ENCODE measurements at regions not wholly inside any gene's neighbourhood (a gene's known extent, or its start where the extent isn't known, plus 50 kb on each side); places are given as distances from the start of the nearest gene placed in this dataset.
A peak's percentile ranks its signal among the peaks of the same experiment; 100 is the strongest.

DNA sequence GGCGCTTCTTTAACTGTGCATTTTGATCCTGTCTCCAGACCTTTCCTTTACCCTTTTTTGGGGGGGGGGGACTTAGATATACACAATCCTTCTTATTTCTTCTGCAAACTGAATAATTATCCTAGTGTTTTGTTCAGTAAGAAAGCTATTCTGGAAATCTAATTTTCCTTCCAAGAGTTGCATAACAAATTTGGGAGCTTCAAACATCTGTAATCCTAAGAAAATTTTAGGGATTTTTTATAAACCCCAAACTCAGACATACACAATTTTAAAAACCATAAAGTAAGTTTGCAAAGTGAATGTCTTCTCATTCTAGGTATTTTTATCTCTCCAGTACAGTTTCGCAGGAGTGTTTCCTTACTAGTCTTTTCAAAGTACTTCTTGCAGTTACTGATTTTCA is 182.7 kb upstream of the E2F7 start:
- TF ChIP-seq GATA2 (IDR thresholded peaks at IDR 0.05; ENCODE audit: low read depth, low read length) = no peak
- TF ChIP-seq GATA3 (IDR thresholded peaks at IDR 0.05; ENCODE audit: low read depth, low read length) = no peak

DNA sequence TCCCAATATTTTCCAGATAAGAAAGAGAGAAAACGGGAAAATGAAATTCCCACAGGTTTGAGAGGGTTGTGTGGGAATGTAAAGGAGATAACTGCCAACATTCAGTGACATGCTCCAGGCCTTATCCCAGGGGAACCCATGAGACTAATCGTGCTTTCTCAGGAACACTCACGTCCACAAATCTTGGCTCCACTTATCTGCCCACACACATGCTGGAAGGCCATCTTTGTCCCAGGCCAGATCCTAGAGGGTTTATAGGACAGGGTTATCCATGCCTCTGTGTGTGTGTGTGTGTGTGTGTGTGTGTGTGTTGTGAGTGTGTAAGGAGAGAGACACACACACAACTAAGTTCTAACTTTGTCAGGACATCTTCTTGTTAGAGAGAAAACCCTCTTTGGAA is 182.2 kb upstream of the E2F7 start:
- TF ChIP-seq GATA3 (IDR thresholded peaks at IDR 0.05; ENCODE audit: low read depth, low read length) = no peak
- TF ChIP-seq GATA2 (IDR thresholded peaks at IDR 0.05; ENCODE audit: low read depth, low read length) = no peak

DNA sequence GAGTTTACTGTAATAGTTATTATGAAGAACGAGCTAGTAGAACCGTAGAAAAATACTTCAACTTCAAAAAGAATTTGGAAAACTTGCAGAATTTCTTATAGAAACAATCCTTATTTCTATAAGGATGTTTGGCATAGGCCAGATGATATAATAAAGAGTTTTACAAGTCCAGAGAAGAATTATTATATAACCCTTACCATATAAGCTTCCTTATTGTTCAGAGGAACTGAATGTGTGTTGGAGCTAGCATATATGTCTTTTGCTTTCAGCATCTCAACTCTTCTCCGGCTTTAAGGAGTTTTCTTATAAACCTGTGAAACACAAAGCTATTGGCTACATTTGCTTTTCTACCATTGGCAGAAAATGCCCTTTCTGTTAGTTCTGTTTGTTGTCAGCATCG is 178.0 kb upstream of the E2F7 start:
- TF ChIP-seq GATA3 (IDR thresholded peaks at IDR 0.05; ENCODE audit: low read depth, low read length) (no peak), GATA2 (IDR thresholded peaks at IDR 0.05; ENCODE audit: low read depth, low read length) (no peak)

DNA sequence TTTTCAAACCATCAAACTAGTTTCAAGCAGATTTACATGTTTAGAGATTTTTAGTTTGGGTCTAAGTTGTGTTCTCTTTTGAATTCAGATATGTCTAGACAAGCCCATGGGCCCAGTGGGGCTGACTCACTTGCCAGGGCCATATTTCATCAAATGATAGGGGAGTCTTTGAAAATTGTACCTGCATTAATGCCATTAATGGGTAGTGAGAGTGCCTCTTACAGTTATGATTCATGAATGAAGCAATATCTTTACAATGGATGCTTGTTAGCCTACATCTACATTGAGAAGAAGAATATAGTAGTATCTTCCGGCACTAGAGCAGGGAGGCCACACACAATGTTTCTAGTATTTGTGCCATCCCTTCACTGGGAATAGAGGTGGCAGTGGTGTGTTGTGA is 174.2 kb upstream of the E2F7 start:
- TF ChIP-seq GATA3 (IDR thresholded peaks at IDR 0.05; ENCODE audit: low read depth, low read length) (no peak), GATA2 (IDR thresholded peaks at IDR 0.05; ENCODE audit: low read depth, low read length) (no peak)

DNA sequence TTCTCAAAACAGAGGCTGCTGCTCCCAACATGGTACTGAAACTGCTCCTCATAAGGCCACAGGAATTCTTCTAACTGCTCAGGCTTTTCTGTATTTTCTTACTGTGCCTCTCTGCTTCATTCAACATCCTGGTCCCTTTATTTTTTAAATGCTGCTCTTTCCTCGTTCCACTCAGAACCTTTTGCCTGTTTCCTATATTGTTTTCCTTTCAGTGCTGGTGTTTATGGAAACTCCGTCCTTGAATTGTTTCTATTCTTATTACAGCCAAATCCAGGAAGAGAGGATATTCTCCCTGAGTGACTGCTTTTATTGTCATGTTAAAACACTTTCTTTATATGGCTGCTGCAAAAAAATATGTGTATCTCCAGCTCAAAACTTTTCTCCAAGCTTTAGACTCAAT is 173.0 kb upstream of the E2F7 start:
- no peak for TF ChIP-seq GATA2 (IDR thresholded peaks at IDR 0.05; ENCODE audit: low read depth, low read length)
- no peak for TF ChIP-seq GATA3 (IDR thresholded peaks at IDR 0.05; ENCODE audit: low read depth, low read length)

DNA sequence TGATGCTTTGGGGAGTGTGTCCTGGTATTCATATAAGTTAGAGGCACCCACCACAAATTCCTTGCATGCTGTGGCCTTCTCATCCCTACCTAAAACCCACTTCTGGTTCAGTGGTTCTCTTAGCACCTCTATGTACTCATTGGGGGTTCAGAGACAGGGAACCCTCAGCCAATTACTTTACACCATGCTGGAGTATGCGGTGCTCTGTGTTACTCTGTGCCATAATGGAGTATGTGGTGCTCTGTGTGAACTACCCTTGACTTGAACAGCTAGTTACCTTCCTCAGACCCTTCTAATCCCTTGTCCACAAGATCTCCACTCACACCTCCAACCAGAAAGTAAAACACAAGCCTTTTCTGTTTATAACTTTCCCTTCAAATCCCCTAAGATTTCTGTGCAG is 172.5 kb upstream of the E2F7 start:
- TF ChIP-seq GATA3 (IDR thresholded peaks at IDR 0.05; ENCODE audit: low read depth, low read length) = no peak
- TF ChIP-seq GATA2 (IDR thresholded peaks at IDR 0.05; ENCODE audit: low read depth, low read length) = no peak

DNA sequence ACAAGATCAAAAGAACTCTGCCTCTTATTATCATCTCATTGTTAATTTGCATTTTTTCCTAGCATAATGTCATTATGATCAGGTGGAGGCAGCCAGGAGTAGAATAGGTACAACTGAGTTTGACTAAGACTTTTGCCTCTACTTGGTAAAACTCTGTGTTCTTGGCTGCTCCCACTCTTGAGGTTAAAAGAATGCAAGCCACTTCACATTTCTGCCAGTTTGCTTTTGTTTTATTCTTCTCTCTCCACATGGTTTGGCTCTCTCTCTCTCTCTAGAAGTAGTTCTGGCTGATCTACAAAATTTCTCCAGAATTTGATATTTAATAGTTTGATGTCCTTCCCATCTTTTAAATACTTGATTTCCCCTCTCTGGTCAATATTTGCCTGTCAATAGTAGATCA is 170.7 kb upstream of the E2F7 start:
- TF ChIP-seq GATA2 (IDR thresholded peaks at IDR 0.05; ENCODE audit: low read depth, low read length) = no peak

DNA sequence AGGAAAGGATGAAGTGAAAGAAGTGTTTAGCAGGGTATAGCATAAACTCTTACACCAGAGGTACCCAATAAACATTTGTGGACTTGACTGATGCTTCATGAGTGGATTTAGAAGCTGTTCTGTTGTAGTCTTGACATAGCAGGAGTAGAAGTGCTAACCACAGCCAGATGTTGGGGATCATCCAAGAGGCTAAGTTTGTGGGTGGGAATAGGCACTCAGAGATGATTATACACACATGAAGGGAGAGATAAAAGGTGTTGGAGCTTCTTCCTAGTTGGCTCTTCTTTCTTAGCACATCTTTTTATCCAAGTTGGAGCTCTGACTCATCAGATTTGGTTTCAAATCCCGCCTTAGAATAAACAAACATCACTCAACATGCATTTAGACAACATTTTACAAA is 166.7 kb upstream of the E2F7 start:
- TF ChIP-seq GATA3 (IDR thresholded peaks at IDR 0.05; ENCODE audit: low read depth, low read length) (no peak), GATA2 (IDR thresholded peaks at IDR 0.05; ENCODE audit: low read depth, low read length) (no peak)

DNA sequence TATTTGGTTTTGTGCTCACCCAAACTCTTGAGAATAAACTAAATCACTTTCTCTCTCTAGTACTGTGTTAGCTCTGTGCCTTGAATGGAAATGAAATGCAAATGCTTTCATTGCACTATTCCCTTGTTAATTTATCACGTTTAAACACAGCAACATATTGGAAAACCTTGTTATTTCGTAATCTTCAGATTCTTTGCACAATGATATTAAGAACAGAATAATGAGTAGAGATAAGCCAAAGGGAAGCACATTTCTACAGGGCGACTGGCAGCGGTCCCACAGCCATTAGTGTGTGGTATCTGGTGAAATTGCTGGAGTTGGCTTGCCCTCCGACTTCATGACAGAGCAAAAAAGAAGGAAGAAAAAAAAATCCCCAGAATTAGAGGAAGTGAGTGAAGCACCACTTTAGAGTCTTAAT is 166.1 kb upstream of the E2F7 start:
- TF ChIP-seq GATA3 (IDR thresholded peaks at IDR 0.05; ENCODE audit: low read depth, low read length) = no peak
- 0 out of 2 replicates have a peak, but pooled peaks have one; percentile 33 for TF ChIP-seq GATA2 (IDR thresholded peaks at IDR 0.05; ENCODE audit: low read depth, low read length)

DNA sequence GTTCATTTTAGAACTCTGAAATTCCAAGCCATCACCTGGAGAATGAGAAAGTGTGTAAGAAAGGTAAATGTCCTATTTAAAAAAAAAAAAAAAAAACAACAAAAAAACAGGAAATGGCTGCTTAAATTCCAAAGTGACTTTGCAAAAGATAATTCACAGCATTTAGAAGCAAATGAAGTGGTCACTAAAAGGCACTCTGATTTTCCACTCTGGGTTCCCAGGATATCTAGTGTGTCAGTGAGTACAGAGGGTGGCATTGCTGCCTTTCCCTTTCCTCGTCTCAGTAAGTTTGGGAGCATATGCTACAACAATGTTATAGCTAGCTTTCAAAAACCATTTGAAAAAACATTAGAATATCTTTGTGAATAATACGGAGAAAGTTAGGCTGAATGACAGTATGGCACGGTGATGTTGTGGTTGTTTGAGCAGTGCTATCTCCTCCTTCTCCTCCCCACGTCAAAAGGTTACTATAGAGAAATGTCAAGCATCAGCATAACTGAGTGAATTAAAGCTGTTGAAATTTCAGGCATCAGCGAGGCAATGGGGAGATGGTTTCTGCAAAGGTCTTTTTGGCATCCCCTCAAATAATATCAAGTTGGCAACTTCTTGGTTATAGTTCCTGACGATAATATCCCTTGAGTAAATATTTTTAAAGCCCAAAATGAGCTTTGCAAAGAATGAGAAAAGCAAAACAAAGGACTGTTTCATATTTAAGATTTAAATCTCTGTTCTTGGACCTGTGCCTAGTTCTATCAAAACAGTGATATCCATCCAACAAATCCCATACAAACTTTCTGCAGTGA is 164.5 kb upstream of the E2F7 start:
- TF ChIP-seq GATA3 (IDR thresholded peaks at IDR 0.05; ENCODE audit: low read depth, low read length) (no peak), GATA2 (IDR thresholded peaks at IDR 0.05; ENCODE audit: low read depth, low read length) (no peak)

DNA sequence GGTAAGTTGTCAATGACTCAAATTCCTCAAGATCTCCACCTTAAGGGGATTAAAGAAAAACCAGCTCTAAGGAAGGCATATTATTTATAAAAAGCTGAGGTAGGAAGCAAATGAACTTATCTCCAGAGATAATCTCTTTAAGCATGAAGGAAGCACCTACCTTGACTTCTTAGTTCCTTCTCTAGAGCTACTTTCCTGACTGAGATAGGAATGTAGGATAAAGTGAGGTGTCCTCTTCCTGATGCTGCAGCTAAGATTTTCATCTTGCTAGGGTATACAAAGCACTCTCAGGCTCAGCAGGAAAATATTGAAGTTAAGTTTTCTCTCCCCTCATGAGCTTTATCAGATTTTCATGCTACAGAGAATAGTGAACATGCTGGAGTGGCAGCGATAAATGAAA is 163.0 kb upstream of the E2F7 start:
- TF ChIP-seq GATA3 (IDR thresholded peaks at IDR 0.05; ENCODE audit: low read depth, low read length) (no peak), GATA2 (IDR thresholded peaks at IDR 0.05; ENCODE audit: low read depth, low read length) (no peak)

DNA sequence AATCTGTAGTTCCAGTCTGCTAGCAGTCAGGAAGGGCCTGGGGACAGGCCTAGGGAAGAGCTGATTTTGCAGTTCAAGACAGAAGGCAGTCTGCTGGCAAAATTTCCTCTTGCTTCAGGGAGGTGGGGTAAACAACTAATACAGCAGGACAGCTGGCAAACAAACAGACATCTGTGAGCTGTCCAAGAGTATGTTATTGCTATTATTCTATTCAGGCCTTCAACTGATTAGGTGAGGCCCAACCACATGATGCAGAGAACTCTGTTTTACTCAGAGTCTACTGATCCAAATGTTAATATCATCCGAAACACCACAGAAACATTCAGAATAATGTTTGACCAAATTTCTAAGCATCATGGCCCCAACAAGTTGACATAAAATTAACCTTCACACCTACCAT is 161.0 kb upstream of the E2F7 start:
- TF ChIP-seq GATA3 (IDR thresholded peaks at IDR 0.05; ENCODE audit: low read depth, low read length) = no peak
- TF ChIP-seq GATA2 (IDR thresholded peaks at IDR 0.05; ENCODE audit: low read depth, low read length) = no peak

DNA sequence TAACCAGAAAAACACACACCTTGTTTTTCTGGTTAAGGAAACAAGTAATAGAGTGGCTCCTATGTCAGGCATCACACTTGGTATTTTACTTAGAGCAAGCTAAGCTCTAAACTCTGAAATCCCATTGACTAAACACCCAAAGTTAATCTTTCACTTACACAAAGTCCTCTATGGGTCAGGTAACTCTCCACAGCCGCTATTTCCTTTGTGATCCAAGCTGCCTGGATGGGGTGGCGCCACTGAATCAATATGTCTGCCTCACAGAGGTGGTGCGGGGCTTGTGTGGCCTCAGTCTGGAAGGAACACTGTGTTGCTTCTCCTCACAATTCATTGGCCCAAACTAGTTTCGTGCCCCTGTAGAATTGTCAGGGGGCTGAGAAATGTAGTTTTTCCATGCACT is 160.0 kb upstream of the E2F7 start:
- TF ChIP-seq GATA3 (IDR thresholded peaks at IDR 0.05; ENCODE audit: low read depth, low read length) (no peak), GATA2 (IDR thresholded peaks at IDR 0.05; ENCODE audit: low read depth, low read length) (no peak)

DNA sequence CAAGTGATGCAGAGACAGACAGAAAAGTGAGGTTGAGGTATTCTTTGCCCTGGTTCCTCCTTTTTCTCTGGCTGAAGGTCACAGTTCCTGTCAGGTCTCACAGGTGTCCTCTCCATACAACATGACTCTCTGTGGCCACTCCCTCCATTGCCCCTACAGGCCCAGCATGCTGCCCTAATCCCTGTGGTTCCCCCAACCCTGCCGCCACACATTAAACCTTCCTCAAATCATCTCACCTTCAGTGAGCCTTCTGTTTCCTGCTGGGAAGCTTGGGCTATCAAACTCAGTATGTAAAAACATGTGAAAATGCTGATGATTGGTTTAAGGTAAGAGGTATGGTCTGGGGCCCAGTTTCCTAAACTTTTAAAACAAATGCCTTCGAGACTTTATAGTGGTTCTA is 159.0 kb upstream of the E2F7 start:
- TF ChIP-seq GATA3 (IDR thresholded peaks at IDR 0.05; ENCODE audit: low read depth, low read length) = no peak

DNA sequence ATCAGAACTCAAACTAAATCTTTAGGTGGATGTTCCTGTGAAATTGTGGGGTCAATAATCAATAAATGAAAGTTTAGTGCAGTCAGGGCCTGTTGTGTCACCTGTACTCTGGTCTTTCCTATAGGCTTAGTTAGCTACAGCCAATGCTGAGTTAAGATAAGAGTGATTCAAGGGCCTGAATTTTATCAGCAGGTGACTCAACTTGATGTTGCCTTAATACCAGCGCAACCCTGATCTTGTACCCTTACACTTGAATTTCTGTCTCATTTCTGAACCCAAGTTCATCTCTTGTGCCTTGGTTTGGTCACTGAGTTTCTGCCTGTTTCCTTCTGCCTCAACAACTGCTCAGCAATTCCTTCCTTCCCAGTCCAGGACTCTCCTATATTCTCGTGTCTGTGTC is 157.0 kb upstream of the E2F7 start:
- TF ChIP-seq GATA3 (IDR thresholded peaks at IDR 0.05; ENCODE audit: low read depth, low read length) (no peak), GATA2 (IDR thresholded peaks at IDR 0.05; ENCODE audit: low read depth, low read length) (no peak)

DNA sequence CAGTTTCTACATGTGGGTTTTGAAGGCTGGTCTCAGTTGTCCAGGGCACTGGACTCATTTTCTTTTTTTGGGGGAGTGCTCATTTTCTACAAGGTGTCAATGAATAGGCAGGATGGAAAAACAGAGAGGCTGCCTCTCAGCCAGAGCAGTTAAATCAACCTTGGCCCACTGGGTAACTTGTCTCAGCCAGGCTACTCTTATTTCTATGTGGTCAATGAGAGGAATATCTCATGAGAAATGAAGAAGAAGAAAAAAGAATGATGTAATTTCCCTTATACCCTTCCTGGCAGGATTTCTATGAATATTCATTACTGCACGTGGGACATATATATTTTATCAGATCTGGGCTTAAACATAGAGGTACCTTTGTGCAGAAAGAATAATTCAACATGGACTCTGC is 155.2 kb upstream of the E2F7 start:
- TF ChIP-seq GATA3 (IDR thresholded peaks at IDR 0.05; ENCODE audit: low read depth, low read length) = no peak
- no peak for TF ChIP-seq GATA2 (IDR thresholded peaks at IDR 0.05; ENCODE audit: low read depth, low read length)

Data from SH-SY5Y (cell line).